GM19467 (cell line): ENCODE measurements at regions not wholly inside any gene's neighbourhood (a gene's known extent, or its start where the extent isn't known, plus 50 kb on each side); places are given as distances from the start of the nearest gene placed in this dataset.

Experiments
- ATAC-seq: cut with Tn5 transposase; IDR thresholded peaks from one replicate; pipeline ENCODE4 v1.9.1; 2021; ENCODE audit warnings: mild to moderate bottlenecking, moderate library complexity; ENCODE audit not compliant: unreplicated experiment

DNA sequence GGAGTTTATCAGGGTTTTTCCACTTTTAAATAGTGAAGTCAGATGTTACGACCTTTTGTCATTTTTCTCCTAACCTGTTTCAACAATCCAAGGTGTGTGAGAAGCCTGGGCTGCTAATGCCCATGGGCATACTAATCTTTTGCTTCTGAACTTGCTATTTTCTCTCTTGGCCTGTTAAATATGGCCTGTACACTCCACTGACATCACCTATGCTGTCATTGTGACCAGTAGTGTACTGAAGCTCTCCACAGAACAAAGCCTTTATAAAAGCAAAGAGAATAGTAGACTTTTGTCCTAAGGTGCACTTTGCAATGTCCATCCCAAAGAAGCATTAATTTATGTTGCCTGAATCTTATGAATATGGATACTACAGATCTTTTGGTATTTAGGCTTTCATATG, 1490.5 kb downstream of the STIM2 start:
- no peak for ATAC-seq

DNA sequence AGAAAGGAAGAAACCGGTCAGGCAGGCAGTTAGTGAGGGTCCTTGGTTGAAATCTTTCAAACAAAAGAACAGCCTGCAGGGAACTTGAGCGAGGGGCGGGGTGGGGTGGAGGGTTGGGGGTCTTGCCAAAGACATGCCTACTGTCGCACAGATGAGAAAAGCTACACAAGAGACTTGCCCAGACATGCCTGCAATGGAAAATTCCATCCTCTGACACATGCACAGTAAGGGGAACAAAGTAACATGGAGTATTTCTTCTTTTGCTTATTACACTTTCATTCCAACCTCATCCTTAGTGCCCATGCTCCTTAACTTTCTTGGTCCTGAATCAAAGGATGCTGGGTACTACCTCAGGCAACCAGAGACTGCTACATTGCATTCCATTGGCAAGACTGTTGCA, 1491.2 kb downstream of the STIM2 start:
- ATAC-seq: no peak

DNA sequence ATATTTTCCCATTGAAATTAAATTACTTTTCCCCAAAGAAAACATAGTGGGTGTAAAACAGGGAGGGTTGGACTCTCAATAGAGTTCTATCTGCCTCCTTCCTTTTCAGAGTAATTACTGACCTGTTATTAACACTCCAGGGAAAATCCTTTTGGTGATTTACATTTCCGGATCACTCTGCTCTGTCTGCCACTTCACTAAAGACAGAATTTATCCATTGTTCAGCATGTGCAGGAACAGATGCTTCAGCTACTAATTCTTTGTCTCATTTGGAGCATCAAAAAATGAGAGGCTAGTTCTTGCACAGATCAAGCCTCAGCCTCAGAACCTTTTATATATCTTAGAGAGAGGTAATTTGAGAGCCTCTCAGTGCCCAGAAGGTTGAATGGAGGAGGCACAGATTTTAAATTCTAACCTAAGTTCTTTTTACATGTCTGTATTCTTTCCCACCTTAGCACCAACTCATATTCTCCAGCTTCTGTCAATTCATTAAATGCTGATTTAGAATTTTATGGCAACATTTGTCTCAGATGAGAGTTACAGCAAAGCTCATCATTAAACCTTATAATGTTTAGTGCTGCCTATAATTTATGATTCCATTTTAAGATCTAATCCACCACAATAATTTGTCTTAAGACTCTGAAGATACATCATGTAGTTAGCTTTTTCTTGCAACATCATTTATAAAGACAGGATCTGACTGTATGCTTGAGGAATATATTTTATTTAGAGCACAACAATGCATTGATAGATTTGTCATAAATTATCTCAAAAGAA, 1494.4 kb downstream of the STIM2 start:
- ATAC-seq: no peak

DNA sequence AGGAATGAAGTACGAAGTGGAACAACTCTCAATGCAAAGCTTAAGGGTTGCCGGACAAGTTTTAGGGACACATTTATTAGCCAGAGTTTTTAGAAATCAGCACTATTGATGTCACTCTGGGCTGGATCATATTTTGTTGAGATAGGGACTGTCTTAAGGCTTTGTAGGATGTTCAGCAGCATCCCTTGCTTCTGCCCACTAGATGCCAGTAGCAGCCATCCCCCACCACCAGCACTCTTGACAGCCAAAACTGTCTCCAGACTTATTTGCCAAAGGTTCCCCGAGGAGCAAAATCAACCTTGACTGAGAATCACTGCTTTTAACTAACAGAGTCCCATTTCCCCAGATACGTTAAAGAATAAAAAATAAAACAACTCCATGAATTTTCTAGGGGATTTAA, 1497.3 kb downstream of the STIM2 start:
- no peak for ATAC-seq

DNA sequence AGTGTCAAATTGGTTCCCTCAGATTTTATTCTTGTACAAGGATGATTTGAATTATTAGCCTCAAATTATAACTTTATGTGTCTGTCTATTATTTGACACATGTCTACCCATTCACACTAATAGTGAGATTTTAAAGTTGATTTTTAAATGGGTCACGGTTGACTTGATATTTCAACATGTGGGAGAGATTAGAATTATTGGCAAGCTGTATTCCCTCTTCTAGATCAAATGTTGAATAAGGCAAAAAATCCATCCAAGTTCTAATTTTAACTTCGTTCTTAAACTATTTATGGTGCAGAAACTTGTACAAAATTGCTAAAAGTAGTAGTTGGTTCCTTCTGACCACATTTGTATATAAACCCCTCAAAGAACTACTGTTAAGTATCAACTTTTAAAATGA, 1498.0 kb downstream of the STIM2 start:
- no peak for ATAC-seq

DNA sequence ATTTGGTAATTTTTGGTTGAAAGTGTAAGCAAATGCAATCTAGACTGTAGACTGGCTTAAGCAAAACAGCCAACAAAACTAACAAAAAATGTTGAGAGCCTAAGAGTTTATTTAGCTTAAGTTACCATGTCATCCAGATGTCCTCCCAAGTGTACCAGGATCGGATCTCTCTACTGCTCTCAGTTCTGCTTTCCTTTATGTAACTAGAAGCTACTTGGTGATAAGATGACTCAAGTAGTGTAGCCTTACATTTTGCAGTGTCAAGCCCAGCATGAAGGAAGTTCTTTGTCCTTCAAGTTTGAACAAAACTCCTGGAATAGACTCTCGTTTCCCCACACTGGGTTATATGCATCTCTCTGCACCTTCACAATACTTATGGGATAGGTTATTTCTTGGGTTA, 1500.0 kb downstream of the STIM2 start:
- no peak for ATAC-seq

DNA sequence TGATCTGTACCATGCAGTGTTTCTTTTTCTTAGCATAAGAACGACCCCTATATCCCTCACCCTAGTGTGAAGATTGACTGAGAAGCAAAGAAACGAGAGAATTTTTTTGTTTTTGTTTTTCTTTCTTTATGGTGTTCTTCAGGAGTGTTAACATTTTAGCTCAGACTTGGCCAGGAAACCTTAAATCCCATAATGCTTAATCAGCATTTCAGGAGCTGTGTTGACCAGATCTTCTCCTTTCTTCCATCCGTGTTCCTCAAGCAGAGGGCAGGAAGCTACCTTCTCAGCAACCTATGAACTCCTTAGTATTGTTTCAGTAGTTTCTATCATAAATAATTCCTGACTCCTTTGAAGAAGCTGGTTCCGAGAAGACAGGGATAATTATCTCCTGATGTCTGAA, 1501.5 kb downstream of the STIM2 start:
- ATAC-seq: no peak

DNA sequence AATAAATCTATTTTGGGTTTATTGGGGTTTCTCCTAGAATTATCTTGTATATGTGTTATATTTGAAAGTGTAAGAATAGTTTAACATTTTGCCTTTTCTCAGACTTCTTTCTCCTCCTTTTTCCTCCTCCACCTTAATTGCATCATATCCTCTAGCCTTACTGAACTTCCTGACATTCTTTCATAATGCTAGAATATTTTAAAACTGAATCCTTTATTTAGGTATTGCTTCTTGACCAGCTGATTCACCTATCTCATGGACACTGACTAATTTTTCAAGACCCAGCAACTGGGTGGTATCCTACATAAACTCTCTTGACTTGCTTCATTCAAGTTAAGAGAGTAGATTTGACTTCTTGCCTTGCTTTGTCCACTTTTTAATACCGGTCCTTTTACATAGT, 1508.9 kb downstream of the STIM2 start:
- no peak for ATAC-seq

DNA sequence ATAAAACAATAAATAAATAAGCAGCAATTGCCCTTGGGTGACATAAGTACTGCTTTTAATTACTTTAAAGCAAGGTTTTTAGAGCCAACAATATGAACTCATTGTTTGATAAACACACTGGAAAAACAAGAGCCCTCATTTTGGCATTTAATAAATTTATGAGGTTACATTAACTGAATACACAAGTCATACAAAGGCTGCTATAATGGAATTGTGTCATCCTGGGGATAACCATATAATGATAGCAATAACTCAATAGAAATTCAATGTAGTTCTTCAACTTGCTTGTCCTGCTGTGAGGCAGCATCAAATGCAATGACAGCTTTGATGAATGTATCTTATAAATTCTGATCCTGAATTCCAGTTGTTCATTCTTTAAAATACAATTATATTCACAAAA, 1512.5 kb downstream of the STIM2 start:
- ATAC-seq: no peak

DNA sequence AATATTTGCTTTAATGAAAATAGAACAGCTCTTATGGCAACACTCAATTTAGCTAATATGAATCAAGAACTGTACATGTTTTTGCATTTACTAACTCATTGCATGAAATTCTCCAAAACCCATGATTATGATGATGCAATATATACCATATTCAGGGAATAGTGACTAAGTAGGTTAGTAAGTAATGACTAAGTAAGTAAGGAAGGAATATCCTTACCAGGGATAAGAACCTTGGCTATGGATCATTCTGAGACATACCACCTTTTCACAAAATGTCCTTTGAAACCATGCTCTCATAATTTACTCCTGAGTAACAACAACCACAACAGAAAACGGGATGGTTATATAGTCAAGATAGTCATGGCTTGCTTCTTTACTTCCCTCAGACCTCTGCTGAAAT, 1513.0 kb downstream of the STIM2 start:
- no peak for ATAC-seq

DNA sequence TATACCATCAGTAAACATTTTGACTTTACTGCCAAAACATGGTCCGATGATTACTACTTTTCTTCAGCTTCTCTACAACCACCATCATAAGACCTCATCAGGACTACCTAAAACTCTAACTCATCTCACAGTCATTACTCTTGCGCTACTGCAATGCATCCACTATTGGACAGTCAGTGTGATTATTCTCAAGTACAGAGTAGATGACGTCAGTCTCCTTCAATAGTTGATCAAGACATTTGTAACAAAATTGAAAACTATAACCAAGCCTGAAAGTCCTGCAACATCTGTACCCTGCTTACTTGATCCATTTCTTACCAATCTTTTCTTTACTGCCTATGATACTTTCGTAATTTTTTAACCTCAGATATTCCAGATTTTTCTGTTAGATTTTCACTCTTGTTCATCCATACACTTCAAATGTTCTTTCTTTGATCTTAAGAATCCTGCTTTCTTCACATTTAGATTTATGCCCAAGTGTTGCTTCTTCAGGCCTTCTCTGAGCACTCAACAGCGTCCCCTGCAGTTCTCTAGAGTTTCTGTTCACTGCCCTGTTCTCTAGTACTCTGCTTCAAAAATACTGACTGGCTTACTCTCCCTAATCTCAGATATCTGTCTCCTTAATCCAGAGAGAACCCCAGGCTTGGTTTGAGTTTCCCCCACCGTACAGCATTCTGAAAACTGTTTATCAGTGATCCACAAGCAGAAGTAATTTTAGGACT, 1517.6 kb downstream of the STIM2 start:
- no peak for ATAC-seq

DNA sequence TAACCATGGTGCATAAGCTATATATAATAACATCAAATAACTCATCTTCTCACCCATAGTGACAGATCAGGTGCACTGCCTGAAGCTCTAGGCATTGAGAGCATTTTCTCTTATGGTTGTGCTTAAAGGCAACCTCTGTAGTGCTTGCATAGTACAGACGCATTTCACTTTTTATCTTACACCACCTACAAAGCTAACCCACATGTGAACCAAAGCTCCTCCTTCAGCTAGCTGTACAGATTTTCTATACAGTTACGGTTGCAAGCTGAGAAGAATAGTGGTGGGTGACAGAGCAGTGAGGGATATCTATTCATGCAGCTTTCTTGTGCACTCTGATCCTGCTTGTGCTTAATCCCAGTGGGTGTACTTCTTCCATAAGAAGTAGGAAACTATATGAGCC, 1525.2 kb downstream of the STIM2 start:
- no peak for ATAC-seq

DNA sequence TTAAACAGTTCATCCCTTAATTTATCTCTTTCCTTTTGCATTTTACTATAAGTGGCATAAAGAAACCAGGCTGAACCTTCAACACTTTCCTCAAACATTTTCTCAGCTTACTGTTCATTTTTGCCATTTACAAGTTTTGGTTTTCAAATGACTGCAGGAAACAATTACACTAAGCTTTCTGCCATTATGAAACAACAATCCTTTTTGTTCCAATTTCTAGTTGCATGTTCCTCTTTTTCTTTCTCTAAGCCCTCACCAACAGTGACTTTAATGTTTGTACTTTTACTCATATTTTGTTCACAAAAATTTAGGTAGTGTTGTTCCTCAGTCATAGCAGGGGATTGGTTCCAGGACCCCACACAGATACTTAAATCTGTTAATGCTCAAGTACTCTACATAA, 1526.1 kb downstream of the STIM2 start:
- no peak for ATAC-seq

DNA sequence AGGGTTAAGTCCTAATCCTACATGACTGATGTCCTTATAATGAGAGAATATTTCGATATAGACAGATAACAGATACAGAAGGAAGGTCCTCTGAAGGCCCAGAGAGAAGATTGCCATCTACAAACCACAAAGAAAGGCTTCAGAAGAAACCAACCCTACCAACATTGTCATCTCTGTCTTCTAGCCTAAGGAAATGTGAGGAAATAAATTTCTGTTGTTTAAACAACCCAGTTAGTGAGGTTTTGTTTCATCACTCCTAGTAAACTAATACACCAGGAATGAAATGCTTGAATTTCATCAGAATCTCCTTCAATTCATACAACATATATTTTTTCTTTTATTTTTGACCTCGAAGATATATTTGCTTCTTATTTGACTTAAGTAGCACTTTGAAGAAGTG, 1527.8 kb downstream of the STIM2 start:
- no peak for ATAC-seq

DNA sequence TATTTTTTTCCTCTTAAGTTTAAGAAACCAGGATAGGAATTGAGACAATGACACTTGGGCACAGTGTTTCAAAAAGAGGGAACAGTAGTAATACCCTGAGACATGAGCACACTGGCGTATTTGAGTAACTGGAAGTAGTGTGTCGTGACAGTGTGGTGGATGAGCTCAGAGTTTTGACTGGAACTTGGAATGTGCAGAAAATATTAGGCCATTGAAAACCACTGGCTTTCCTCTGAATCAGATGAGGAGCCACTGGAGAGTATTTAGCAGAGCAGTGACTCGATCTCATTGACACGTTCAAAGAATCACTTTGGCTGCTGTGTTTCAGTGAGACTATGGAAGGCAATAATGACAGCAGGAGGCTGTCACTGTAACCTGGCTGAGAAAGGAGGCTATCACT, 1531.2 kb downstream of the STIM2 start:
- ATAC-seq: no peak

DNA sequence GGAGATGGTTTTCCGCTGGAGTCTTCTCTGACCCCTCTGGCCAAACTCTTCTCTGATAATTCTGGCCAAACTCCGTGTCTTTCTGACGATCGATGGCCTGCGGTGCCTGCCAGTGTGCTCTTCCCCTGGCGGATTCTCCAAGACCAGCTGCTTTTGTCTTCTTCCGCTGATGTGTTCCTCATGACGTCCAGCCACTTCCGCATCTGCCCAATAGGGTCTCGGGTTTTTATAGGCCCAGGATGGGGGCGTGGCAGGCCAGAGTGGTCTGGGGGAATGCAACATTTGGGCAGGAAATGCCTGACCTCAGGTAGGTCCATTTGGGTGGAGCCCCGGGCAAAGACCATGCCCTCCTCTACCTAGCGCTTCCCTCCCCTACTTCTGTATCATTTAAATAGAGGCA, 1542.1 kb downstream of the STIM2 start:
- no peak for ATAC-seq

DNA sequence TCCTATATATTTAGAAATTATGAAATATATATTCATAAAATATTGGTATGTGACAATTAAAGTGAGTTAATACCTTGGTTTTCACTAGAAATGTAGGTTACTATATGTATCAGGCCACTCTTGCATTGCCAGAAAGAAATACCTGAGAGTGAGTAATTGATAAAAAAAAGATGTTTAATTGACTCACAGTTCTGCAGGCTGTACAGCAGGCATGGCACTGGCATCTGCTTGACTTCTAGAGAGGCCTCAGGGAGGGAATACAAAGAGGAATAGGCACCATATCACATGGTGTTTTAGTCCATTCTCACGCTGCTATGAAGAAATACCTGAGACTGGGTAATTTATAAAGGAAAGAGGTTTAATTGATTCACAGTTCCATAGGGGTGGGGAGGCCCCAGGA, 1560.6 kb downstream of the STIM2 start:
- no peak for ATAC-seq

DNA sequence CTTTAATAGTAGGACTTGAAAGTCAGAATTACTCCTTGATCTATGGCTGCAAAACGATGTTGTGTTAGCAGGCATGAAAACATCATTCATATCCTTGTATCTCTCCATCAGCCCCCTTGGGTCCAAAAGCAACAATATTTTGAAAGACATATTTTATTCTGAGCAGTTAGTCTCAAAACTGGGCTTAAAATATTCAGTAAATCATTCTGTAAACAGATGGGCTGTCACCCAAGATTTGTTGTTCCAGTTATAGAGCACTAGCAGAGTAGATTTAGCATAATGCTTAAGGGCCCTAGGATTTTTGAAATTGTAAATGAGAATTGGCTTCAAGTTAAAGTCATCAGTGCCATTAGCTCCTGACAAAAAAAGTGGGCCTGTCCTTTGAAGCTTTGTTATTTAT, 1565.6 kb downstream of the STIM2 start:
- ATAC-seq: no peak

DNA sequence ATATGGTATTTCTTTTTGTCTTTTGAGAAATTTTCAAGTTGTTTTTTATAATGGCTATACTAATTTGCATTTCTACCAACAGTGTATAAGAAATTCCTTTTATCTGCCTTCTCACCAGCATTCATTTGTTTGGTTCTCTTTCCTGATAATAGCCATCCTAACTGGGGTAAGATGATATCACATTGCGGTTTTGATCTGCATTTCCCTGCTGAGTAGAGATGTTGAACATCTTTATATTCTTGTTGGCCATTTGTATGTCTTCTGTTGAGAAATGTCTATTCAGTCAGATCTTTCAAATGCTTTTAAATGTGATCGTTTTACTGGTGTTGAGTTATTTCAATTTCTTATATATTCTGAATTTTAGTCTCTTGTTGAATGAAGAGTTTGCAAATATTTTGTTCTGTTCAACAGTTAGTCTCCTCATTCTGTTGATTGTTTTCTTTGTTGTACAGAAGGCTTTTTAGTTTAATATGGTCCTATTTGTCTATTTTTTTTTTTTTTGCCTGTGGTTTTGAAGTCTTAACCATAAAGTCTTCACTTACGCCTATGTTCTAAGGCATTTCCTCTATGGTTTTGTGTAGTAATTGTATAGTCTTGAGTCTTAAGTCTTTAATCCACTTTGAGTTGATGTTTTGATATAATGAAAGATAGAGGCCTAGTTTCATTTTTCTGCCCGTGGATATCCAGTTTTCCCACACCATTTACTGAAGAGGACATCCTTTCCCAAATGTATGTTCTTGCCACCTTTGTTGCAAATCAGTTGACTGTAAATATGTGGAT, 1566.9 kb downstream of the STIM2 start:
- ATAC-seq: no peak

DNA sequence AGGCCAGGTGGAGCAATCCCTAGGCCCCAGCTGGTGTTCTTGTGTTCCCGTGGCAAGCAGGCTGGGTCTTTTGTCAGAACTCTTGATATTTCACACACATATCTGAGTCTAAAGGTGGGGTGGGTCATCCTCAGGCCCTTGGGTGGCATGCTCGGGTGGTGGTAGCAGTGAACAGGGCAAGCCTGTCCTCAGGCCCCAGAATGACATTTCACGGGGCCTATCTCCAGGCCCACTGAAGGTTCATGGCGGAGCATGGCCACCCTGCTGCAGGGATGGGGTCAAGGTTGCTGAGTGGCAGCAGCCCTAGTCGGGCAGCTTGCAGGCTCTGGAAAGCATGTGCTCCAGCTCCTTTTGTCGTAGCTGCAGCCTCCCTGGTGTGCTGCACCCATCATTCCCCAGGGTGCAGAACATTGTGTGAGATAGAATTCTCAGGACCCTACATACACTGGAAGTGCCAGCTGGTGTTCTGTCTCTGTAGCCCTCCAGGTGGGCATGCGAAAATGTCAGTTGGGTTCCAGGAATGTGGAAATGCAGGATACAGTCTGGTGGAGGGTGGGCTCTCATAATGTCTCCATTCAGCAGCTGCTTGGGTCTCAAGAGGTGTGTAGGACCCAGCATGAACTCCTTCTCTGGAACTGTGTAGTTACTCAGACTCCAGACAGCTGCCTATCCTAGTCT, 1571.8 kb downstream of the STIM2 start:
- no peak for ATAC-seq

DNA sequence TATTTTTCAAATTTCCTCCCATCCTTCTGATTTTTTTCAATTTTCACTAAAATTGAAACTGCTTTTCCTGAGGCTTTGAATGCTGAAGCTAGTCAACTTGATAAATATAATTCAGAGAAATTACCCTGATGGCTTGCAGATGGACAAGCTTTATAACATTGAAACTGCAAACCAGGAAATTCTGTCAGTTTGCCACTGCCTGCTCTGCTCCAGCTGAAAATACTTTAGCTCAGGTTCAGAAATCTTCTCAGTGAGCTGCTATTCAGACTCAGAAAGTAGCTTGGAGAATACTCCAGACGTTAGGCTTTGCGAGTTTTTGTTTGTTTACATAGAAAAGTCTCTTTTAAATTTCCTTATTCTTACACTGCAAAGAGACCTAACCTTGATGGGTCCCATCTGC, 1574.7 kb downstream of the STIM2 start:
- no peak for ATAC-seq
